IPS DF 6.9 (cell line): ENCODE measurements at regions not wholly inside any gene's neighbourhood (a gene's known extent, or its start where the extent isn't known, plus 50 kb on each side); places are given as distances from the start of the nearest gene placed in this dataset.

ENCODE experiments used
- DNase-seq: peaks from one replicate; pipeline ENCODE4 v3.0.0-alpha.2; 2013; ENCODE audit warnings: low read depth, low spot score
- H3K27ac ChIP-seq: one replicate; pipeline ENCODE4 v1.5.1; 2013; ENCODE audit warnings: low read length, control low read depth
- H3K27me3 ChIP-seq: 2 replicates; pipeline ENCODE4 v1.6.1; 2013; ENCODE audit warnings: mild to moderate bottlenecking, low read length; ENCODE audit not compliant: control insufficient read depth, insufficient read depth
- H3K36me3 ChIP-seq: 2 replicates; pipeline ENCODE4 v1.6.1; 2013; ENCODE audit warnings: low read length; ENCODE audit not compliant: control insufficient read depth, insufficient read depth
- H3K4me1 ChIP-seq: 2 replicates; pipeline ENCODE4 v1.6.1; 2013; ENCODE audit warnings: low read length; ENCODE audit not compliant: control insufficient read depth, insufficient read depth
- H3K4me3 ChIP-seq: 2 replicates; pipeline ENCODE4 v1.5.1; 2013; ENCODE audit warnings: mild to moderate bottlenecking, low read length
- H3K9me3 ChIP-seq: 2 replicates; pipeline ENCODE4 v1.6.1; 2013; ENCODE audit warnings: low read length, inconsistent platforms; ENCODE audit not compliant: control insufficient read depth, insufficient read depth
- WGBS: extraction: QIAGEN DNeasy Blood & Tissue Kit; methylation state at CpG from one replicate; pipeline ENCODE4 v1.1.7; 2013; ENCODE audit warnings: mixed read lengths, missing lambda C conversion rate; ENCODE audit not compliant: insufficient read length, insufficient coverage; 5-methylcytosine and 5-hydroxymethylcytosine counted together

DNA sequence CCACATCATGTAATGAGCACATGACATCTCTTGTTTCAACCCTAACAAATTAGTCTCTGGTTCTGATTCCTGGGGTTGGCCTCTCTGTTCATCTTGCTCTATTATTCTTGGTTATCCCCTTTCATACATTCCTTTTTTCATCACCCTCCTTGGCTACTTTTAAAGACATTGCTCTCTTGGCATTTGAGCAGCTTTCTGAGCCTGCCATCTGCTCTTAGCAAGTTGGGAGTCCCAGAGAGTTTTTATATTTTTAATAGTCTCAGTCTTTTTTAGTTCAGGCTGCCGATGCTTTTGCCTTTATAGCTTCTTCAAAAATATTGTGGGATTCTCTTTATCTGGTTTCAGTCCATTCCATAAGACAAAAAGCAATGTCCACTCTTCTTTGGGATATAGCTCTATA, 1270.9 kb downstream of the ADGRL3 start:
- DNase-seq = no peak
- Histone ChIP-seq H3K27me3 (no peaks in the 10 kb centered on the region), H3K9me3 (no peaks in the 10 kb centered on the region), H3K4me1 (no peaks in the 10 kb centered on the region), H3K4me3 (no peak overlapping the region), H3K36me3 (no peaks in the 10 kb centered on the region), H3K27ac (no peak overlapping the region)
- WGBS = no CpG with 5 or more reads among the region's 1 CpG

DNA sequence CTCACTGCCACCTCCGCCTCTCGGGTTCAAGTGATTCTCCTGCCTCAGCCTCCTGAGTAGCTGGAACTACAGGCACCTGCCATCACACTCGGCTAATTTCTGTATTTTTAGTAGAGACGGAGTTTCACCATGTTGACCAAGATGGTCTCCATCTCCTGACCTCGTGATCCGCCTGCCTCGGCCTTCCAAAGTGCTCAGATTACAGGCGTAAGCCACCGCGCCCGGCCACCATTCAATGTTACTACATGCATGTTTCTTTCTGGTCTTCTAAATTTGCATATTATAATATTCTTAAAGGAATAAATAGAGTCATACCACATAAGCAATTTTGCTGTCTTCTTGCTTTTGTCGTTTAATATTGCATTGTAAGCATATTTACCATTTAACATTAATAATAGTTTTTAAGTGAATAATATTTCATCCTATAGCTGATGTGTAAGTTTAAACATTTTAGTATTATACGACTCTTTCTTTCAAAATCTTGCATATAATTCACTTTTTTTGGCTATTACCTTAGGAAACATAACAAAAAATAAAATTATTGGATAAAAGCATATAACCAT, 1270.4 kb downstream of the ADGRL3 start:
- Histone ChIP-seq H3K27ac (no peak overlapping the region), H3K4me1 (no peaks in the 10 kb centered on the region), H3K4me3 (no peak overlapping the region), H3K9me3 (no peaks in the 10 kb centered on the region), H3K27me3 (no peaks in the 10 kb centered on the region), H3K36me3 (no peaks in the 10 kb centered on the region)
- no CpG with 5 or more reads among the region's 13 CpGs for WGBS
- DNase-seq = no peak

DNA sequence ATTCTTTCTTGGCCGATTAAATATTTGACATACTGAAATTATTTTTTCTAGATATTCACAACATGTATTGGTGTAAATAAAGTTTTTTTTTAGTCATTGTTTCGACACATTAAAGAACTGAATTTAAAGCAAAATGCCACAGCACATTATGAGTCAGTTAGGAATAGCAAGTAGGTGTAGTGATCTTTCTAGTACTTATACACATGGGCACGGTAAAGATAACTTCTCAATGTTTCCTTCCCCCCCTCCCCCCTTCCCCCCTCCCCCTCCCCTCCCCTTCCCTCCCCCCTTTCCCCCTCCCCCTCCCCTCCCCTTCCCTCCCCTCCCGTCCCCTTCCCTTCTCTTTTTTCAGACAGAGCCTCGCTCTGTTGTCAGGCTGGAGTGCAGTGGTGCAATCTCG, 1269.9 kb downstream of the ADGRL3 start:
- H3K4me1 ChIP-seq = no peaks in the 10 kb centered on the region
- no CpG with 5 or more reads among the region's 6 CpGs for WGBS
- H3K27me3 ChIP-seq = no peaks in the 10 kb centered on the region
- no peaks in the 10 kb centered on the region for H3K9me3 ChIP-seq
- DNase-seq = no peak
- no peak overlapping the region for H3K4me3 ChIP-seq
- no peak overlapping the region for H3K27ac ChIP-seq
- H3K36me3 ChIP-seq = no peaks in the 10 kb centered on the region

DNA sequence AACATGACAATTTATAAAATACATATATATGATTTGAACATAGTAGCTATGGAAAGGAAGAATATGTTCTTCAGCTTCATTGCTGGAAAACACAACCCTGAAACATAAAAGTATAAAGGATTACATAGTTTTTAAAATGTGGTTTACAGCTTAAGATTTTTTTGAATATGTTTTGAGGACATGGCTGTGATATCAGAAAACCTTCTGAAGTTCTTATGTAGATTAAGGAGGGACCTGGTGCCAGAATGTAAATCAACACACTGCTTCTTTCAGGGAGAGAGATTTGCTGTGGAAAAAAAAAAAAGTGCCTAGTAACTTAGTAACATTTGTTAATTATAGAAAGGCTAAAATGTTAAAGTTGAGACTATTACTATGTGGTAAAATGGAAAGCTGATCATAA, 1261.8 kb downstream of the ADGRL3 start:
- Histone ChIP-seq H3K36me3 (no peaks in the 10 kb centered on the region), H3K4me3 (no peak overlapping the region), H3K27me3 (no peaks in the 10 kb centered on the region), H3K27ac (no peak overlapping the region), H3K9me3 (no peaks in the 10 kb centered on the region), H3K4me1 (no peaks in the 10 kb centered on the region)
- DNase-seq = no peak

DNA sequence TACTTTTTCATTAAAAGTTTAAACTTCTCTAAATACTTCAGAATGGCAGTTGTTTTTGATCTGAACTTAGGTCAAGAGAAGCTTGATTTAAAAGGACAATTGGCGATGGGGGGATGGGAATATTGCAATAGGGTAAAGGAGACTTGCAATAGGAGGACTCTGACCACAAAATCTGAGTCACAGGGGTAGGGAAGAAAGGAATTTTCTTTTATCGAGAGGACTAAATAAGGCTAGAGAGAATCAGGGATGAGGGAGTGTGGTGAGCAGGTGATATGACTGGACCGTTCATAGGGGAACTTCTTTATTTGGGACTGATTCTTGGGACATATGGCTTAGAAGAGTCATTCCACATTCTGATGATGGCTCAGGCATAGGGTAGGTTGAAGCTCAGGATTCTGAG, 1260.2 kb downstream of the ADGRL3 start:
- Histone ChIP-seq H3K9me3 (no peaks in the 10 kb centered on the region), H3K4me3 (no peak overlapping the region), H3K27ac (no peak overlapping the region), H3K4me1 (no peaks in the 10 kb centered on the region), H3K36me3 (no peaks in the 10 kb centered on the region), H3K27me3 (no peaks in the 10 kb centered on the region)
- no CpG with 5 or more reads among the region's 3 CpGs for WGBS
- DNase-seq = no peak

DNA sequence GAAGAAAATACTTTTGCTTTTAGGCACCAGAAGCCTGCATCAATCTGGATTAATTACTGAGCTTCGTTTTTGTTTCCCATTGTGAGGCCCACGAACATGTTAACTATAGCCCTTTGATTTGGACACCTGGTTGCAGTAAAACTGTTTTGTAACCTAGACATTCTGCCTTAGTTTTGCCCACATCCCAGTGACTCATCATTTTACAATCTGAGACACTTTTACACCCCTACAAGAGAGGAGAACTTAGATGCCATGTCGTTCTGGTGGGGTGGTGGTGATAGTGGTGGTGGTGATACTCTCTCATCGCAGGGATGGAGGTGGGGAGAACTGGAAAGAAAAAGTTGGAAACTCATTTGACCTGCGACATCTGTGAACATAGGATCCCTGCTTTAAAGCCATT, 1257.2 kb downstream of the ADGRL3 start:
- Histone ChIP-seq H3K27ac (no peak overlapping the region), H3K4me1 (no peaks in the 10 kb centered on the region), H3K27me3 (no peaks in the 10 kb centered on the region), H3K36me3 (no peaks in the 10 kb centered on the region), H3K9me3 (no peaks in the 10 kb centered on the region), H3K4me3 (no peak overlapping the region)
- no CpG with 5 or more reads among the region's 5 CpGs for WGBS
- no peak for DNase-seq

DNA sequence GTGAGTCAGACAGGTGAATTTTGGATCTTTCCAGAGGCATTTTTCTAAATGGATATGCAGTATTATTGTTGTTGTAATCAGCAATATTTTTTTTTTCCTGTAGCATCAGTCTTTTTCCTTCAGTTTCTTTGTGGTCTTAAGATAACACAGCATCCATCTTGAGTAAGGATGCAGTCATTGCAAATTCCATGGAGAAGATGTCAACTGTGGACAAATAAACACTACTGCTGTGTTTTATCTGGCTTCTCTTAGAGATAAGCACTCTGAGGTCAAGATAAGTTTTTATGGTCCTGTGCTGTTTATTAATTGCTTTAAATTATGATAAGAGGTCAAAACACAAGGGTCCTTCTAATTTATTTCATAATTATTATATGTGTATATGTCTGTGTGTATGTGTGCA, 1255.7 kb downstream of the ADGRL3 start:
- no peaks in the 10 kb centered on the region for H3K27me3 ChIP-seq
- H3K4me1 ChIP-seq = no peaks in the 10 kb centered on the region
- no peak for DNase-seq
- no peaks in the 10 kb centered on the region for H3K36me3 ChIP-seq
- H3K9me3 ChIP-seq = no peaks in the 10 kb centered on the region
- no peak overlapping the region for H3K27ac ChIP-seq
- H3K4me3 ChIP-seq = no peak overlapping the region

DNA sequence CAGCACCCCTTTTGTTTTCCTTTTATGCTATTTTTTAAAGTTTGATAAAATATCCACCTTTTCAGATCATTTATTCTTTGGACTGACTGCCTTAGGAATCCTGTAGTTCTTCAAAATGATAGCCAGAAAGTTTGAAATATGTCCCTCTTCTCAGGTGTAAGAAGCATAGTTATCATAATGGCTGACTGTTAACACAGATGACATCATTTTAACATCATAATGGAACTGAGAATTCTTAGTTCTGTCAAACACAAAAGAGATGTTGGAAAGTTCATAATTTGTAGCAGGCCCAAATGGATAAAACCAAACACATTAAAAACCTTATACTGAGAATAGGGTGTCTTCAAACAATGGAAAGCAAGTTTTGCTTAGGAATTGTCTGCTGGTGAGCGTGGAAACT, 1254.4 kb downstream of the ADGRL3 start:
- no peaks in the 10 kb centered on the region for H3K9me3 ChIP-seq
- no CpG with 5 or more reads among the region's 1 CpG for WGBS
- H3K27ac ChIP-seq = no peak overlapping the region
- DNase-seq = no peak
- H3K36me3 ChIP-seq = no peaks in the 10 kb centered on the region
- no peaks in the 10 kb centered on the region for H3K27me3 ChIP-seq
- no peak overlapping the region for H3K4me3 ChIP-seq
- no peaks in the 10 kb centered on the region for H3K4me1 ChIP-seq

DNA sequence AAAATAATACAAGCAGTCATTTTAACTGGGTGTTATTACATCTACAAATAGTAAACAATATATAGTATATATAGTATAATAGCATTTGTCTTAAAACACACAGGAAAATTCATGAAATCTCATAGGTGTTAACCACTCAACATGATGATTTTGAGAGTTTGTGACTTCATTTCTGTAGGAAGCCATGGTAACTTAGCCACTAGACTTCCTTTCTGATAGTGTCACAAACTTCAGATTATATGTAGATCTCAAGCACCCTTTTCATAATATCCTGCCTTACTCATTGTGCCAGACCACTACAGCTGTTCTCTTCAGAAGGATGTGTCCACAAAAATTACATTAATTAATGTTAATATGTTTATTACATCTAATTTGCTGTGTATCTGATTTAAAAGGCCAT, 1250.6 kb downstream of the ADGRL3 start:
- Histone ChIP-seq H3K9me3 (no peaks in the 10 kb centered on the region), H3K27me3 (no peaks in the 10 kb centered on the region), H3K4me1 (no peaks in the 10 kb centered on the region), H3K4me3 (no peak overlapping the region), H3K36me3 (no peaks in the 10 kb centered on the region), H3K27ac (no peak overlapping the region)
- no peak for DNase-seq

DNA sequence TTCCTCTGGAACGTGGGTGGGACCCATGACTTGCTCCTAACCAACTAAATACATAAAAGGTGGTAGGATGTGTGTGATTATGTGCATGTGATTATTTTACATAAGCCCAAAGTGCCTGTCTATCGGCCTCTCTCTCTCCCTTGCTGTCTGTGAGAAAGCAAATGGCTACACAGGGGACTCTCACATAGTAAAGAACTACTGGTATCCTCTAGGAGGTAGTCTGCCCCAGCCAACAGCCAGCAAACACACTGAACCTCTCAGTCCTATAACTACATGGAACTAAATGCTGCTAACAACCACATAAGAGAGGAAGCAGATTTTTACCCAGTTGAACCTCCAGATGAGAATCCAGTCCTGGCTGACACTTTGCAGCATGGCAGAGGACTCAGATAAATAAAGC, 1249.4 kb downstream of the ADGRL3 start:
- Histone ChIP-seq H3K27me3 (no peaks in the 10 kb centered on the region), H3K27ac (no peak overlapping the region), H3K9me3 (no peaks in the 10 kb centered on the region), H3K4me3 (no peak overlapping the region), H3K4me1 (no peaks in the 10 kb centered on the region), H3K36me3 (no peaks in the 10 kb centered on the region)
- no CpG with 5 or more reads among the region's 2 CpGs for WGBS
- no peak for DNase-seq

DNA sequence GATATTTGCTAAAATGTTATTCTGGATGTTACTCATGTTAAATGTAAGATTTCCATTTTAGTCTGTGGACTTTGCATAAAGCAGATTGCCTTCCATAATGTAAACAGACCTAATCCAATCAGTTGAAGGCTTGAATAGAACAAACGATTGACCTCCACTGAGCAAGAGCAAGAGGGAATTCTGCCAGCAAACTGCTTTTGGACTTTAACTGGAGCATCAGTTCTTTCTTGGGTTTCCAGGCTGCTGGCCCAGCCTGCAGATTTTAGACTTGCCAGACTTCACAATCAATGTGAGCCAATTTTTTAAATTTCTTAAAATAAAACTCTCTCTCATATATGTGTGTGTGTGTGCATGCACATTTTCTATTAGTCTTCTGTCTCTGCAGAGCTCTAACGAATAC, 1248.8 kb downstream of the ADGRL3 start:
- no peak overlapping the region for H3K27ac ChIP-seq
- H3K9me3 ChIP-seq = no peaks in the 10 kb centered on the region
- H3K4me3 ChIP-seq = no peak overlapping the region
- no CpG with 5 or more reads among the region's 2 CpGs for WGBS
- no peaks in the 10 kb centered on the region for H3K27me3 ChIP-seq
- DNase-seq = no peak
- H3K4me1 ChIP-seq = no peaks in the 10 kb centered on the region
- H3K36me3 ChIP-seq = no peaks in the 10 kb centered on the region
